Putamen (tissue), 1 donor: ENCODE measurements at regions not wholly inside any gene's neighbourhood (a gene's known extent, or its start where the extent isn't known, plus 50 kb on each side); places are given as distances from the start of the nearest gene placed in this dataset.
A peak's percentile ranks its signal among the peaks of the same experiment; 100 is the strongest.
"Not testable (repeated sequence)": the region's sequence is repeated elsewhere in the genome, so short reads cannot be mapped to it uniquely, and the experiment has no call there.

Source experiments
- DNase-seq: peaks from one replicate; pipeline ENCODE4 v3.0.0-alpha.2; 2016; ENCODE audit warnings: low spot score

- no peak for DNase-seq
Observed at GRCh38 chr5:42989190-42989589, 50.9 kb downstream of the ANXA2R start.

- no peak for DNase-seq
Observed at GRCh38 chr5:42988568-42988967, 51.6 kb downstream of the ANXA2R start.

GRCh38 chr5:42985129-42986037 lies 54.7 kb downstream of the ANXA2R start:
- no peak for DNase-seq

DNA sequence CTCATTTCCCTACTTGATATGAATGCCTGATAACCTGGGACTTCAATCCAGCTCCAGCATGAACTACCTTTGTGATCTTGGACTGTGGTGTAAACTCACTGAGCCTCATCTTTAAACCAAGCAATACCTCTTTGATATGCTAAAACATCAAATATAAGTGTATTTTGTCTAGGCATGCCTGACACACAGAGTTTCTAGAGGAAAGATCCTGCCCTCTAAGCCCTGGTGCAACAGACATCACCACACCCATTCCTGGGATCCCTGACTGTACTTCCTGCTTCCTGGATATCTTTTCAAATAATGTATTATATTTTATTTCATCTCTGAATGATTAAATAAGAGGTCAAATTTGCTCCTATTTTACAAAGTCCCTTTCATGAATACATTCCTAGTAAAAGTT lies 55.8 kb downstream of the ANXA2R start:
- DNase-seq = no peak

DNA sequence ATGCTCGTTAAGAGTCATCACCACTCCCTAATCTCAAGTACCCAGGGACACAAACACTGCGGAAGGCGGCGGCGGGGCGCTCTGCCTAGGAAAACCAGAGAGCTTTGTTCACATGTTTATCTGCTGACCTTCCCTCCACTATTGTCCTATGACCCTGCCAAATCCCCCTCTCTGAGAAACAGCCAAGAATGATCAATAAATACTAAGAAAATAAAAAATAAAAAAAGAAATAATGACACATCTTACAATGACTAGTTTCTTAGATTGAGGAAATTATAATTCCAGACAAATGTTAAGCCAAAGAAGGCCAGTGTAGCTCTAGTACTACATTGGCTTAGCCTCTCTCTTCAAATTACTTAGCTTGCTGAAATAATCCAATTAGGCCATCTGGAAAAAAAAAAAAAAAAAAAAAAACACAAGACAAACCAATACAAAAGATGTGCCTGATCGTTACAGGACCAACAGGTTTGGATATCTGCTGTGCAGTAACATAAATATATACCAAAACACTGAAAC lies 58.0 kb downstream of the ANXA2R start:
- DNase-seq = no peak

DNA sequence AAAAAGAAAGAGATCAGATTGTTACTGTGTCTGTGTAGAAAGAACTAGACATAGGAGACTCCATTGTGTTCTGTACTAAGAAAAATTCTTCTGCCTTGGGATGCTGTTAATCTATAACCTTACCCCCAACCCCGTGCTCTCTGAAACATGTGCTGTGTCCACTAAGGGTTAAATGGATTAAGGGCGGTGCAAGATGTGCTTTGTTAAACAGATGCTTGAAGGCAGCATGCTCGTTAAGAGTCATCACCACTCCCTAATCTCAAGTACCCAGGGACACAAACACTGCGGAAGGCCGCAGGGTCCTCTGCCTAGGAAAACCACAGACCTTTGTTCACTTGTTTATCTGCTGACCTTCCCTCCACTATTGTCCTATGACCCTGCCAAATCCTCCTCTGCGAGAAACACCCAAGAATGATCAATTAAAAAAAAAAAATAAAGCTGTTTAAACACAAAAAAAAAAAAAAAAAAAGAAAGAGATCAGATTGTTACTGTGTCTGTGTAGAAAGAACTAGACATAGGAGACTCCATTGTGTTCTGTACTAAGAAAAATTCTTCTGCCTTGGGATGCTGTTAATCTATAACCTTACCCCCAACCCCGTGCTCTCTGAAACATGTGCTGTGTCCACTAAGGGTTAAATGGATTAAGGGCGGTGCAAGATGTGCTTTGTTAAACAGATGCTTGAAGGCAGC lies 58.6 kb downstream of the ANXA2R start:
- not testable (repeated sequence) for DNase-seq

DNA sequence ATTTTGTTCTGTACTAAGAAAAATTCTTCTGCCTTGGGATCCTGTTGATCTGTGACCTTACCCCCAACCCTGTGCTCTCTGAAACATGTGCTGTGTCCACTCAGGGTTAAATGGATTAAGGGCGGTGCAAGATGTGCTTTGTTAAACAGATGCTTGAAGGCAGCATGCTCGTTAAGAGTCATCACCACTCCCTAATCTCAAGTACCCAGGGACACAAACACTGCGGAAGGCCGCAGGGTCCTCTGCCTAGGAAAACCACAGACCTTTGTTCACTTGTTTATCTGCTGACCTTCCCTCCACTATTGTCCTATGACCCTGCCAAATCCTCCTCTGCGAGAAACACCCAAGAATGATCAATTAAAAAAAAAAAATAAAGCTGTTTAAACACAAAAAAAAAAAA lies 59.1 kb downstream of the ANXA2R start:
- not testable (repeated sequence) for DNase-seq

DNA sequence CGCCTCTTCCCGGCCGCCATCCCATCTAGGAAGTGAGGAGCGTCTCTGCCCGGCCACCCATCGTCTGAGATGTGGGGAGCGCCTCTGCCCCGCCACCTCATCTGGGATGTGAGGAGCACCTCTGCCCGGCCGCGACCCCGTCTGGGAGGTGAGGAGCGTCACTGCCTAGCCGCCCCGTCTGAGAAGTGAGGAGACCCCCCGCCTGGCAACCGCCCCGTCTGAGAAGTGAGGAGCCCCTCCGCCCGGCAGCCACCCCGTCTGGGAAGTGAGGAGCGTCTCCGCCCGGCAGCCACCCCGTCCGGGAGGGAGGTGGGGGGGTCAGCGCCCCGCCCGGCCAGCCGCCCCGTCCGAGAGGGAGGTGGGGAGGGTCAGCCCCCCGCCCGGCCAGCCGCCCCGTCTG lies 59.7 kb downstream of the ANXA2R start:
- DNase-seq = not testable (repeated sequence)

DNA sequence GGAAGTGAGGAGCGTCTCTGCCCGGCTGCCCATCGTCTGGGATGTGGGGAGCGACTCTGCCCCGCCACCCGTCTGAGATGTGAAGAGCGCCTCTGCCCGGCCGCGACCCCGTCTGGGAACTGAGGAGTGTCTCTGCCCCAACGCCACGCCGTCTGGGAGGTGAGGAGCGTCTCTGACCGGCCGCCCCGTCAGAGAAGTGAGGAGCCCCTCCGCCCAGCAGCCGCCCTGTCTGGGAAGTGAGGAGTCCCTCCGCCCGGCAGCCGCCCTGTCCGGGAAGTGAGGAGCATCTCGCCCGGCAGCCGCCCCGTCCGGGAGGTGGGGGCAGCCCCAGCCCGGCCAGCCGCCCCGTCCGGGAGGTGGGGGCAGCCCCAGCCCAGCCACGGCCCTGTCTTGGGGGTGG lies 60.9 kb downstream of the ANXA2R start:
- DNase-seq = not testable (repeated sequence)

- no peak for DNase-seq
Observed at GRCh38 chr5:42974536-42974935, 65.6 kb downstream of the ANXA2R start.

- no peak for DNase-seq
Observed at GRCh38 chr5:42970636-42971559, 69.2 kb downstream of the ANXA2R start.

DNA sequence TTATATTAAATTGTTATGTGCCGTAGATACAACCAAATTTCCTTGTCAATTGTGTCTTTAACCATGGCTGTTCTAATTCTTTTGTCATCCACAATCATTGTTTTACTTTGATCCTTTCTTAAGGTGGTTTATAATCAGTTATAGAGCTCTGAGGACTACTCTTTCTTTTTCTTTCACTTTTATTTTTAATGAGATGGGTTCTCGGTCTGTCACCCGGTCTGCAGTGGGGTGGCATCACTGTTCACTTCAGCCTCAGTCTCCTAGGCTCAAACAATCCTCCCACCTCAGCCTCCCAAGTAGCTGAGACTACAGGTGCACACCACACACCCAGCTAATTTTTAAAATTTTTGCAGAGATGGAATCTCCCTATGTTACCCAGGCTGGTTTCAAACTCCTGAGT lies 74.2 kb downstream of the ANXA2R start:
- no peak for DNase-seq

- no peak for DNase-seq
Observed at GRCh38 chr5:42963412-42963811, 76.7 kb downstream of the ANXA2R start.

DNA sequence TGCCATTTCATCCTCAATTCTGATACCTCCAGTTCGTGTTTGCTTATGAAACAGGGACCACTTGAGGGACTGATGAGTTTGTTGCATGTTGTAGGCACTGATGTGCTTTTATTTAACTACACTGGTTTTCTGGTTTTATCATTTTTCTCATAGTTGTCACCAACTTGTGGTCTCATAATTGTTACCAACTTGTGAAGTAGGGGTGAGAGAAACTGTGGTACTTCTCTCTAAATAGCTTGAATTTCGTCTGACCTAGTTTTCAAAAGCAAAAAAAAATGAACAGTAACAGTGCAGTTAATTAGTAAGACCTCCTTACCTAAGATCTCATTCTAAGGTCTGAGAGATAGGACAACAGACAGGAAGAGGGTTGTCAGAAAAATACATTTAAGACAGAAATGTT lies 78.0 kb downstream of the ANXA2R start:
- no peak for DNase-seq

DNA sequence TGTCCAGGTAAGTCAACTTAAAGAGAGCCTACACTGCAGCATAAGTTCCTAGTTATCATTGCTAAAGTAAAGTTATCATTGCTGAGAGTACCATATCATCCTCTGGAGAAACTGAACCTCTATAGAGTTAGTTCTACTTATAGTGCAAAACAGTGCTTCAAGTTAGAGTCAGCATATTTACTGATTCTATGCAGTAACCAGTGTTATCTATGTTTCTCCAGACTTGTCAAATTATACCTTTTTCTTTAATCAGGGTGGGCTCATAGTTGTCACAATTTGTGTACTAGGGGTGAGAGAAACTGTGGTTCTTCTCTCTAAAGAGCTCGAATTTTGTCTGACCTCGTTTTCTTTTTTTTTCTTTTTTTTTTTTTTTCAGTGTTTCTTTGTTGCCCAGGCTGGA lies 79.6 kb downstream of the ANXA2R start:
- DNase-seq = no peak

GRCh38 chr5:42956551-42956950 lies 83.6 kb downstream of the ANXA2R start:
- no peak for DNase-seq

DNA sequence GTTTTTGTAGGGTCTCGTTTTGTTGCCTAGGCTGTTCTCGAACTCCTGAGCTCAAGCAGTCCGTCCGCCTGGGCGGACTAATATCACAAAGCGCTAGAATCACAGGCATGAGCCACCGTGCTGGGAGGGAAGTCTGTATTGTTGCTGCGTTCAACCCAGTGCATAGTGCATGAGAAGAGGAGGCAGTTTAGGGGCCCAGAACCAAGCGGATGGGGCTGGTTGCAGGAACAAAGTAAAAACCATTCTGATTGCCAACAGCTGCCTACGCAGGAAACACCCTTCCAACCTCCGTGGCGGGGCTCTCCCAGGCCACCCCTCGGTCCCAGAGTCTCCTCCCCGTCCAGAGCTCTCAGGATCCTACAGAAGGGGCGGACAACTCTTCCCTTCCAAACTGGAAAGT lies 87.1 kb downstream of the ANXA2R start:
- DNase-seq = no peak

DNA sequence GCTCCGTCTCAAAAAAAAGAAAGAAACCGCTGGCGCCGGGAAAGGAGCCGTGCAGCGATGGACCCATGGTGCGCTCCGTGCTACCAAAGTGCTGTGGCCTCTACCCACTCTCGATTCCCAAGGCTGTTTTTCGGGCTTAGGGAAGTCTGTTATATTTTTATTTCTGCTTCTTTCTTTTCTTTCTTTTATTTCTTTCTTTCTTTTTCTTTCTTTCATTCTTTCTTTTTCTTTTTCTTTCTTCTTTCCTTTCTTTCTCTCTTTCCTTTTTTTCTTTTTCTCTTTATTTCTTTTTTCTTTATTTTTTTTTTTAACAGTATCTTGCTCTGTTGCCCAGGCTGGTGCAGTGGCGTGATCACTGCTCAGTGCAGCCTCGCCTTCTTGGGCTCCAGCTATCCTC lies 87.5 kb downstream of the ANXA2R start:
- DNase-seq = no peak

DNA sequence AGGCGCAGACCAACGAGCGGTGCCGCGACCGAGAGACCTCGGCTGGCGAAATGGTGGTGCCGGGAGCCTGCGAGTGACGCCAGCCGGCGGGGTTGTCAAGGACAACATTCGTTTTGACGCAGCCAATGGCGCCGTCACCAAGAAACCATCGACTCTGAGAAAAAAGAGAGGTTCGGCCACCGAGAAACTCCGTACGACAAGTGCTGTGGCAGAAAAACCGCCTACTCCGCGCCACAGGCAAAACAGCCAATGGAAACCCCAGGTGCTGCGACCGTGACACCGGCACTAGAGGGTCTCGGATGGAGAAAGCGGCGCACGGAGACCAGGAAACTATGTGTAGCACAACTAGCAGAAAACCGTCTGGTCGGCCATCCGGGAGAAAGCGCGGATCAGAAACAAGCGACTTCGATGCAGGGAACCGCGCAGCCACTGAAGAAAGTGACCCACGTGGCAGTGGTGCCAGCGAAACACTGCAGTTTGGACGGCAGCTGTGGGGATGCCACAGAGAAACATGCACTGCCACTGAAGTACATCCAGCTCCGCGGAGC lies 88.8 kb downstream of the ANXA2R start:
- no peak for DNase-seq

DNA sequence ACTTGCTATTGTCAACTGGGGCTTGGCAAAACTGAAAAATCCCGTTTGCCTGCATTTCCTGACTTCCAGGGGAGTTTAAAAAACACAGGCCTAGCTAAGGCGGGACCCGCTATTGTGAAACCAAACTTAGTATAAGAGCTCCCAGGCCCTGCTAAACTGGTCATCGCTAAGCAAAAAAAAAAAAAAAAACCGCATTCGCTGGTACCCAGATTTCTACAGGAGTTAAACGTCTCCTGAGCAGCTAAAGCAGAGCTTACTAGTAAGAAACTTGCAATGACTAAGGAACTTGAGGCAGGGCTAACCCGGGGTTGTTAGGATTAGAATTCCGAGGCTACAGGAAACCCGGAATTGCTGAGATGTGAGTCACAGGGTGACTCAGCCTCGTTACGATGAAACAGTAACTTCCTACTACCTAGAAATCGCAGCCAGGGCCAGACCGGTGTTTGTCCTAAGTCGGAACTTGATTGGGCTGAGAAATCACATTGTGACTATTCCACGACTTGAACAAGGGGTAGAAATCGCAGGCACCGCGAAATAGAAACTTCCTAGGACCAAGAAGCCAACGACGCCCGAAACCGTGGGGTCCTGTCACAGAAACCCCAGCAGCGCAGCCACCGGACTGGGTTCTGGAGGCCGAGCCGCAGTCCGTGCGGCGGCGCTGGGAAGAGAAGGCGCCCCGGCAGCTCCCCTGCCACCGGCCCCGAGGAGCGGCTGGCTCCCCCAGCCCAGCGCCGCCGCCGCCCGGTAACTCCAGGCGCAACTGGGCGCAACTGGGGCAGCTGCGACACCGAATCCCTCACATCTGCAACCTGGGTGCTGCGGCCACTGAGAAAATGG lies 89.4 kb downstream of the ANXA2R start:
- DNase-seq = peak; percentile 20

DNA sequence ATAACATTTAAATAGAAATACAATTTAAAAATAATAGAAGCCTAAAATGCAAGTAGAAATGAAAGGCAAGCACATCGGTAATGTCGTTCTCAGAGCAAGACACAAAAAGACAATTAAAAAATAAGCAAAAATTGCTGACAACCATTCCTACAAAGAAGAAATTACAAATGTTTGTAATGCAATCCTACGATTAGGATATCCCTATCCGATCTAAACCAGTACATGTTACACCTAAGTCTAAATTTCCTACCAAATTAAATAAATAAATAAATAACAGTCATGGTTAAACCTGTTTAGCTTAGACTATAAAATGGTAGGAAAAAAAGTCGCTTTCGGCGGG lies 90.0 kb downstream of the ANXA2R start:
- no peak for DNase-seq
